ENCODE measurements at regions not wholly inside any gene's neighbourhood (a gene's known extent, or its start where the extent isn't known, plus 50 kb on each side); places are given as distances from the start of the nearest gene placed in this dataset.
"Not testable (repeated sequence)": the region's sequence is repeated elsewhere in the genome, so short reads cannot be mapped to it uniquely, and the experiment has no call there.

DNA sequence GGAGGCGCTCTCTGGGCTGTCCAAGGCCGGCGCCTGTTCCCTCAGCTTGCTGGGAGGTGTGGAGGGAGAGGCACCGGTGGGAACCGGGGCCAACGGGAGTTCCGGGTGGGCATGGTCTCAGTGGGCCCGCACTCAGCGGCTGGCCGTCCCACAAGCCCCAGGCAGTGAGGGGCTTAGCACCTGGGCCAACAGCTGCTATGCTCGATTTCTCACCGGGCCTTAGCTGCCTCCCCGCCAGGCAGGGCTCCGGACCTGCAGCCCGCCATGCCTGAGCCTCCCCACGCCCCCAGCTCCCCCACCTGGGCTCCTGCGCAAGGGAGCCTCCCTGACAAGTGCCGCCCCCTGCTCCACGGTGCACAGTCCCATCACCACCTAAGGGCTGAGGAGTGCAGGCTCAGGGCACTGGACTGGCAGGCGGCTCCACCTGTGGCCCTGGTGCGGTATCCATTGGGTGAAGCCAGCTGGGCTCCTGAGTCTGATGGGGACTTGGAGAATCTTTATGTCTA, 276.5 kb downstream of the SH2D4B start:
- WGBS, 3 donors: 93 to 97% (median 93%) methylated on average over 20 to 21 of the region's 21 CpGs
- DNase-seq: no peak
- Histone ChIP-seq H3K4me1 (ENCODE audit: insufficient read depth) (no peaks in the 10 kb centered on the region), H3K27me3 (no peaks in the 10 kb centered on the region), H3K36me3 (no peaks in the 10 kb centered on the region), H3K9me3 (no peaks in the 10 kb centered on the region), H3K27ac (no peak overlapping the region), H3K4me3 (no peak overlapping the region)
- intact Hi-C loops (cut with DNase I): no loop called here
- TF ChIP-seq CTCF (IDR thresholded peaks at IDR 0.05): no peak
- TF ChIP-seq POLR2A (IDR thresholded peaks at IDR 0.05): no peak
- TF ChIP-seq EP300 (IDR thresholded peaks at IDR 0.05): no peak

GRCh38 chr10:80829151-80829550, 291.4 kb downstream of the SH2D4B start:
- no peak for DNase-seq
- WGBS, 3 donors: 95 to 100% (median 98%) methylated on average over 1 of the region's 1 CpG
- intact Hi-C loops (cut with DNase I): no loop called here
- H3K4me1 ChIP-seq (ENCODE audit: insufficient read depth): no peaks in the 10 kb centered on the region
- H3K4me3 ChIP-seq: no peak overlapping the region
- H3K27ac ChIP-seq: no peak overlapping the region
- H3K27me3 ChIP-seq: no peaks in the 10 kb centered on the region
- no peak for TF ChIP-seq EP300 (IDR thresholded peaks at IDR 0.05)
- TF ChIP-seq POLR2A (IDR thresholded peaks at IDR 0.05): no peak
- no peak for TF ChIP-seq CTCF (IDR thresholded peaks at IDR 0.05)
- H3K36me3 ChIP-seq: no peaks in the 10 kb centered on the region
- no peaks in the 10 kb centered on the region for H3K9me3 ChIP-seq

DNA sequence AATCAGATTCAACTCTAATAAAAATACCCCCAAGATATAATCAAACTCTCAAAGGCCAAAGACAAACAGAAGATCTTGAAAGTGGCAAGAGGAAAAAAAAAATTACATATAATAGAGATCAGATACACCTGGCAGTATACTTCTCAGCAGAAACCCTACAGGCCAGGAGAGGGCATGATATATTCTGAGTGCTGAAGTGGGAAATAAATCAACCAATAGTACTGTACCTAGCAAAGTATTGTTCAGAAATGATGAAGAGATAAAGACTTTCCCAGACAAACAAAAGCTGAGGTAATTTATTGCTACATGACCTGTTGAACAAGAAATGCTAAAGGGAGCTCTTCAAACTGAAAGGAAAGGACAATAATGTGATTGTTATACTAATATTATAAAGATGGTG, 291.9 kb downstream of the SH2D4B start:
- no peaks in the 10 kb centered on the region for H3K27me3 ChIP-seq
- TF ChIP-seq POLR2A (IDR thresholded peaks at IDR 0.05): no peak
- intact Hi-C loops (cut with DNase I): no loop called here
- no peak overlapping the region for H3K27ac ChIP-seq
- DNase-seq: no peak
- H3K9me3 ChIP-seq: no peaks in the 10 kb centered on the region
- H3K4me1 ChIP-seq (ENCODE audit: insufficient read depth): no peaks in the 10 kb centered on the region
- H3K36me3 ChIP-seq: no peaks in the 10 kb centered on the region
- H3K4me3 ChIP-seq: no peak overlapping the region

- H3K9me3 ChIP-seq; DNase-seq; H3K4me3 ChIP-seq; intact Hi-C loops (cut with DNase I); H3K36me3 ChIP-seq; H3K27ac ChIP-seq; H3K4me1 ChIP-seq (ENCODE audit: insufficient read depth); H3K27me3 ChIP-seq: not testable (repeated sequence)
- 96 to 100% methylated on average over 1 of the region's 1 CpG; no CpG with 5 or more reads in 1 of the 3 donors for WGBS, 3 donors
These were observed 295.0 kb downstream of the SH2D4B start for GRCh38 chr10:80832693-80833092.

DNA sequence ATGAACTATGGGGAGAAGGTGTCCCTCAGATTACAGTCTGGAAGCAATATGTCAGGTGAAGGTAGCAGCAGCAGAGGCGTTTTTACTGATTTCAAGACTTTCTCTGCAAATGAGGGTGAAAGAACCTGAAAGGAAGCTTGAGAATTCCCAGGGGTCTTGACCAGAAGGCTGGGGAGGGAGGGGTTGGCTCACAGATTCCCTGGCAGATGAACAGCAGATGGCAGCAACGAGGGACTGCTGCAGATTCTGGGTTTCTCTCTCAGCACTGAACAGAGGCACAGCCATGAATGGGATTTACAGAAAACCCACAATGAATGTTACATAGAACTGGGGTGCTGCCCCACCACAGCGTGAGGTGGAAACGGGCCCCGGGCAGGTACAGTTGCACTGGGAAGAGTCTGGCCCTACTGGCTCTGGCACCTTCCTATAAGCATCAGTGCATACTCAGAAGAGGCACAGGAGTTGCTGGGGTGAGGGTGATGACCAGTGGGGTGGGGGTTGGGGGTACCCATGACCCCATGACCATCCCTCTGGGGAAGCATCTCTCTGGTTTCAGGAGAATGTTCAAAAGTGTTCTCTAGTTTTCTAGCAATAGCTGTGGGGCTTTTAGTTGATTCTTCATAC, 317.8 kb downstream of the SH2D4B start:
- Histone ChIP-seq H3K27ac (no peak overlapping the region), H3K4me3 (no peak overlapping the region), H3K9me3 (no peaks in the 10 kb centered on the region), H3K27me3 (no peaks in the 10 kb centered on the region), H3K36me3 (no peaks in the 10 kb centered on the region), H3K4me1 (ENCODE audit: insufficient read depth) (no peaks in the 10 kb centered on the region)
- TF ChIP-seq CTCF (IDR thresholded peaks at IDR 0.05) (no peak), EP300 (IDR thresholded peaks at IDR 0.05) (no peak), POLR2A (IDR thresholded peaks at IDR 0.05) (no peak)
- WGBS, 3 donors: 48 to 60% (median 49%) methylated on average over 5 of the region's 5 CpGs
- intact Hi-C loops (cut with DNase I): no loop called here
- no peak for DNase-seq
